ENCODE measurements at regions not wholly inside any gene's neighbourhood (a gene's known extent, or its start where the extent isn't known, plus 50 kb on each side); places are given as distances from the start of the nearest gene placed in this dataset.
"Not testable (repeated sequence)": the region's sequence is repeated elsewhere in the genome, so short reads cannot be mapped to it uniquely, and the experiment has no call there.

- H4K8ac ChIP-seq (ENCODE audit: extremely low read depth, insufficient read depth, low read length); H3K9me3 ChIP-seq (ENCODE audit: insufficient read depth in 2 of 2, low read depth in 1 of 2, low read length in 1 of 2); H3K27me3 ChIP-seq (replicated peaks in 1 of 4; ENCODE audit: control insufficient read depth in 3 of 4, extremely low read depth in 1 of 4, insufficient read depth in 3 of 4, low read length in 3 of 4); H4K91ac ChIP-seq (replicated peaks; ENCODE audit: insufficient read length, low read length); H3K56ac ChIP-seq (replicated peaks; ENCODE audit: insufficient read length, low read depth, low read length); H3K9ac ChIP-seq (replicated peaks in 1 of 4; ENCODE audit: extremely low read depth in 1 of 4, low read depth in 3 of 4, low read length in 3 of 4); H3K4me3 ChIP-seq (ENCODE audit: extremely low read depth in 1 of 4, insufficient read depth in 2 of 4, low read depth in 3 of 4, low read length in 4 of 4); H4K20me1 ChIP-seq (replicated peaks in 1 of 2; ENCODE audit: control insufficient read depth in 1 of 2, insufficient read depth in 2 of 2, low read length in 2 of 2); H3K79me2 ChIP-seq (ENCODE audit: control insufficient read depth in 1 of 2, insufficient read depth in 2 of 2, low read length in 2 of 2); H3K79me1 ChIP-seq (ENCODE audit: low read depth, low read length); H2BK12ac ChIP-seq (ENCODE audit: low read depth, low read length); H2AFZ ChIP-seq (ENCODE audit: low read length); H3K14ac ChIP-seq (ENCODE audit: insufficient read length); H3K4me2 ChIP-seq (ENCODE audit: insufficient read depth in 1 of 2, low read depth in 2 of 2, low read length in 2 of 2); H2BK5ac ChIP-seq (ENCODE audit: low read depth, low read length); H2BK20ac ChIP-seq (ENCODE audit: low read length); H3K4me1 ChIP-seq (replicated peaks in 1 of 4; ENCODE audit: control insufficient read depth in 3 of 4, insufficient read depth in 4 of 4, low read length in 3 of 4); H2BK15ac ChIP-seq (ENCODE audit: low read length); H3K27ac ChIP-seq (ENCODE audit: low read depth, low read length); H2BK120ac ChIP-seq (replicated peaks; ENCODE audit: low read depth, low read length); H2AK5ac ChIP-seq (ENCODE audit: low read depth, low read length); POLR2A ChIA-PET (ENCODE audit: partially characterized antibody); H3K23me2 ChIP-seq (ENCODE audit: low read depth, low read length); DNase-seq (ENCODE audit: low read depth in 1 of 2, low spot score in 2 of 2); H3K4ac ChIP-seq (replicated peaks; ENCODE audit: insufficient read length, low read depth, low read length); H3K18ac ChIP-seq (ENCODE audit: extremely low read depth, low read length); H3K36me3 ChIP-seq (ENCODE audit: control insufficient read depth in 2 of 4, insufficient read depth in 4 of 4, low read length in 3 of 4); H4K5ac ChIP-seq (ENCODE audit: insufficient read length, low read depth, low read length); CTCF ChIA-PET (ENCODE audit: partially characterized antibody); FAIRE-seq; H3K23ac ChIP-seq (ENCODE audit: insufficient read length): not testable (repeated sequence)
- 85% methylated on average over 4 of the region's 4 CpGs; no CpG with 5 or more reads in 1 of the 2 experiments for WGBS, 2 experiments (ENCODE audit: extremely low coverage in 1 of 2, insufficient coverage in 1 of 2, insufficient read length in 1 of 2, insufficient replicate concordance in 2 of 2, low coverage in 1 of 2, low lambda C conversion rate in 2 of 2, missing lambda C conversion rate in 1 of 2)
Measured at GRCh38 chr4:52207146-52207545, 156.0 kb downstream of the SPATA18 start.

Data from H1 (cell line).